ENCODE measurements at regions not wholly inside any gene's neighbourhood (a gene's known extent, or its start where the extent isn't known, plus 50 kb on each side); places are given as distances from the start of the nearest gene placed in this dataset.

- TF ChIP-seq REST (IDR thresholded peaks at IDR 0.05) = no peak
- TF ChIP-seq EP300 (IDR thresholded peaks at IDR 0.05) = no peak
- no peak for TF ChIP-seq HDAC2 (IDR thresholded peaks at IDR 0.05)
Measured at GRCh38 chr15:47409600-47409999, 307.7 kb upstream of the SEMA6D start.

Measured in A549 (cell line).